Fibroblast of lung (primary cell): ENCODE measurements at regions not wholly inside any gene's neighbourhood (a gene's known extent, or its start where the extent isn't known, plus 50 kb on each side); places are given as distances from the start of the nearest gene placed in this dataset.

Experiments used
- EZH2 ChIP-seq: IDR thresholded peaks from 2 replicates; pipeline ENCODE4 v1.5.1; 2012; ENCODE audit warnings: low read length, control low read depth, mild to moderate bottlenecking; ENCODE audit errors: missing control alignments
- TF ChIP-seq, protein P1 (sequence below), 2 donors: IDR thresholded peaks in 1 of 2; conservative IDR thresholded peaks in 1 of 2; 1 replicate in 1 of 2; 2 replicates in 1 of 2; pipeline ENCODE4 v1.5.1; 2011 to 2012; ENCODE audit warnings: low read length in 2 of 2, control low read depth in 1 of 2, inconsistent platforms in 1 of 2, low read depth in 1 of 2, mild to moderate bottlenecking in 1 of 2

DNA sequence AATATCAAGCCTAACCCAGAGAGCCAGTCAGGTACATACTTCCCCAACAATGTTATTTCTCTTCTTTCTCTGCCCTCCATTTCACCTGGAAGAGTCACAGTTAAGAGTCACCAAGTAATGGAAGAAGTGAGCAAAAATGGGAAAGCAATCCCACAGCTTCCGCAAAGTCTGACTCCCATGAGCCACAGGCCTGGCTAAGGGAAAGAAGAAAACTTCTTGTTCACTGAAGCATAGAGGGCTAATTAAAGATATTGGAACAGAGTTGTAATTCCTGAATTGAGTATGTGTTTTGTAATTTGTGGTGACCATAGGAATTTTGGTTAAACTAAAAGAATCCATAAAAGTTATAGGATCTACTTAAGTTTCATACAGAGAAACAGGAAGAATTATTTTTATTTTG, 830.9 kb upstream of the PCDH20 start:
- TF ChIP-seq, protein P1, sequence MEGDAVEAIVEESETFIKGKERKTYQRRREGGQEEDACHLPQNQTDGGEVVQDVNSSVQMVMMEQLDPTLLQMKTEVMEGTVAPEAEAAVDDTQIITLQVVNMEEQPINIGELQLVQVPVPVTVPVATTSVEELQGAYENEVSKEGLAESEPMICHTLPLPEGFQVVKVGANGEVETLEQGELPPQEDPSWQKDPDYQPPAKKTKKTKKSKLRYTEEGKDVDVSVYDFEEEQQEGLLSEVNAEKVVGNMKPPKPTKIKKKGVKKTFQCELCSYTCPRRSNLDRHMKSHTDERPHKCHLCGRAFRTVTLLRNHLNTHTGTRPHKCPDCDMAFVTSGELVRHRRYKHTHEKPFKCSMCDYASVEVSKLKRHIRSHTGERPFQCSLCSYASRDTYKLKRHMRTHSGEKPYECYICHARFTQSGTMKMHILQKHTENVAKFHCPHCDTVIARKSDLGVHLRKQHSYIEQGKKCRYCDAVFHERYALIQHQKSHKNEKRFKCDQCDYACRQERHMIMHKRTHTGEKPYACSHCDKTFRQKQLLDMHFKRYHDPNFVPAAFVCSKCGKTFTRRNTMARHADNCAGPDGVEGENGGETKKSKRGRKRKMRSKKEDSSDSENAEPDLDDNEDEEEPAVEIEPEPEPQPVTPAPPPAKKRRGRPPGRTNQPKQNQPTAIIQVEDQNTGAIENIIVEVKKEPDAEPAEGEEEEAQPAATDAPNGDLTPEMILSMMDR (conservative IDR thresholded peaks at IDR 0.05 in 1 of 2, IDR thresholded peaks at IDR 0.05 in 1 of 2; ENCODE audit: low read depth in 1 of 2, low read length in 2 of 2) = no peak
- TF ChIP-seq EZH2 = no peak
